ENCODE measurements at regions not wholly inside any gene's neighbourhood (a gene's known extent, or its start where the extent isn't known, plus 50 kb on each side); places are given as distances from the start of the nearest gene placed in this dataset.

DNA sequence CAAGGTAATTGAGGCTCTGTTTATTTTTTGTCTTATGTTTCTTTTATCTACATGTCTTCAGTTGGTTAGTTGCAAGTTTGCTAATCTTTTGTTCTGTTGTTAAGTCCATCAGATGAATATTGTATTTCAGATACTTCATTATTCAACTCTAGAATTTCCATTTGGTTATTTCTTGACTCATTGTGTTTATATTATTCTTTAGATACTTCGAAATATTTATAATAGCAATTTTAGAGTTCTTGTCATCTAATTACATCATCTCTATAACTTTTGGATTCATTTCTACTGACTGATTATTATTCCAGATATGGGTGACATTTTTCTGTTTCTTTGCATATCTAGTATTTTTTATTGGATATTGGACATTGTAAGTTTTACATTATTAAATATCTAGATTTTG is 405.6 kb downstream of the PLPP3 start:
- H2BK12ac ChIP-seq (ENCODE audit: low read depth, low read length), result no peak overlapping the region
- H4K8ac ChIP-seq (ENCODE audit: extremely low read depth, insufficient read depth, low read length), result no peak overlapping the region
- H4K20me1 ChIP-seq (replicated peaks in 1 of 2; ENCODE audit: control insufficient read depth in 1 of 2, insufficient read depth in 2 of 2, low read length in 2 of 2), result no peaks in the 10 kb centered on the region
- no peak overlapping the region for H3K4ac ChIP-seq (replicated peaks; ENCODE audit: insufficient read length, low read depth, low read length)
- no peak overlapping the region for H2BK15ac ChIP-seq (ENCODE audit: low read length)
- peaks cover 0 to 3% (median 0%) of the 10 kb centered on the region in 4 experiments; a peak in 1 of 7 replicates for H3K4me1 ChIP-seq (replicated peaks in 1 of 4; ENCODE audit: control insufficient read depth in 3 of 4, insufficient read depth in 4 of 4, low read length in 3 of 4)
- H3K27ac ChIP-seq (ENCODE audit: low read depth, low read length), result no peak overlapping the region
- WGBS, 2 experiments (ENCODE audit: extremely low coverage in 1 of 2, insufficient coverage in 1 of 2, insufficient read length in 1 of 2, insufficient replicate concordance in 2 of 2, low coverage in 1 of 2, low lambda C conversion rate in 2 of 2, missing lambda C conversion rate in 1 of 2), result 85% methylated on average over 1 of the region's 1 CpG; no CpG with 5 or more reads in 1 of the 2 experiments
- H3K27me3 ChIP-seq (replicated peaks in 1 of 4; ENCODE audit: control insufficient read depth in 3 of 4, extremely low read depth in 1 of 4, insufficient read depth in 3 of 4, low read length in 3 of 4), result no peaks in the 10 kb centered on the region
- H3K18ac ChIP-seq (ENCODE audit: extremely low read depth, low read length), result no peak overlapping the region
- no peaks in the 10 kb centered on the region for H3K79me2 ChIP-seq (ENCODE audit: control insufficient read depth in 1 of 2, insufficient read depth in 2 of 2, low read length in 2 of 2)
- H3K36me3 ChIP-seq (ENCODE audit: control insufficient read depth in 2 of 4, insufficient read depth in 4 of 4, low read length in 3 of 4), result no peaks in the 10 kb centered on the region
- no peaks in the 10 kb centered on the region for H3K9me3 ChIP-seq (ENCODE audit: insufficient read depth in 2 of 2, low read depth in 1 of 2, low read length in 1 of 2)
- no peak overlapping the region for H2AFZ ChIP-seq (ENCODE audit: low read length)
- no peak overlapping the region for H2AK5ac ChIP-seq (ENCODE audit: low read depth, low read length)
- H3K14ac ChIP-seq (ENCODE audit: insufficient read length), result no peak overlapping the region
- no peak overlapping the region for H3K56ac ChIP-seq (replicated peaks; ENCODE audit: insufficient read length, low read depth, low read length)
- no peak overlapping the region for H3K4me2 ChIP-seq (ENCODE audit: insufficient read depth in 1 of 2, low read depth in 2 of 2, low read length in 2 of 2)
- H4K5ac ChIP-seq (ENCODE audit: insufficient read length, low read depth, low read length), result no peak overlapping the region
- H3K79me1 ChIP-seq (ENCODE audit: low read depth, low read length), result no peaks in the 10 kb centered on the region
- H3K4me3 ChIP-seq (ENCODE audit: extremely low read depth in 1 of 4, insufficient read depth in 2 of 4, low read depth in 3 of 4, low read length in 4 of 4), result no peak overlapping the region
- POLR2A ChIA-PET (ENCODE audit: partially characterized antibody), result no interaction called here
- H3K23ac ChIP-seq (ENCODE audit: insufficient read length), result no peak overlapping the region
- CTCF ChIA-PET (ENCODE audit: partially characterized antibody), result interaction anchor here (0.8 kb wide), 1 partner anchor 280 kb away, joined by 3 read pairs; no protein-coding TSS in a partner anchor
- H2BK5ac ChIP-seq (ENCODE audit: low read depth, low read length), result no peak overlapping the region
- no peaks in the 10 kb centered on the region for H3K23me2 ChIP-seq (ENCODE audit: low read depth, low read length)
- H3K9ac ChIP-seq (replicated peaks in 1 of 4; ENCODE audit: extremely low read depth in 1 of 4, low read depth in 3 of 4, low read length in 3 of 4), result no peak overlapping the region
- H2BK120ac ChIP-seq (replicated peaks; ENCODE audit: low read depth, low read length), result no peak overlapping the region
- DNase-seq (ENCODE audit: low read depth in 1 of 2, low spot score in 2 of 2) (no peak), FAIRE-seq (no peak)
- no peak overlapping the region for H2BK20ac ChIP-seq (ENCODE audit: low read length)
- H4K91ac ChIP-seq (replicated peaks; ENCODE audit: insufficient read length, low read length), result no peak overlapping the region
- TF ChIP-seq, protein P1, sequence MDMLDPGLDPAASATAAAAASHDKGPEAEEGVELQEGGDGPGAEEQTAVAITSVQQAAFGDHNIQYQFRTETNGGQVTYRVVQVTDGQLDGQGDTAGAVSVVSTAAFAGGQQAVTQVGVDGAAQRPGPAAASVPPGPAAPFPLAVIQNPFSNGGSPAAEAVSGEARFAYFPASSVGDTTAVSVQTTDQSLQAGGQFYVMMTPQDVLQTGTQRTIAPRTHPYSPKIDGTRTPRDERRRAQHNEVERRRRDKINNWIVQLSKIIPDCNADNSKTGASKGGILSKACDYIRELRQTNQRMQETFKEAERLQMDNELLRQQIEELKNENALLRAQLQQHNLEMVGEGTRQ (IDR thresholded peaks at IDR 0.05; ENCODE audit: low read length), result no peak
- TF ChIP-seq TAF7 (optimal IDR thresholded peaks at IDR 0.05; ENCODE audit: borderline replicate concordance, low read depth, low read length), result no peak
